ENCODE measurements at regions not wholly inside any gene's neighbourhood (a gene's known extent, or its start where the extent isn't known, plus 50 kb on each side); places are given as distances from the start of the nearest gene placed in this dataset.

DNA sequence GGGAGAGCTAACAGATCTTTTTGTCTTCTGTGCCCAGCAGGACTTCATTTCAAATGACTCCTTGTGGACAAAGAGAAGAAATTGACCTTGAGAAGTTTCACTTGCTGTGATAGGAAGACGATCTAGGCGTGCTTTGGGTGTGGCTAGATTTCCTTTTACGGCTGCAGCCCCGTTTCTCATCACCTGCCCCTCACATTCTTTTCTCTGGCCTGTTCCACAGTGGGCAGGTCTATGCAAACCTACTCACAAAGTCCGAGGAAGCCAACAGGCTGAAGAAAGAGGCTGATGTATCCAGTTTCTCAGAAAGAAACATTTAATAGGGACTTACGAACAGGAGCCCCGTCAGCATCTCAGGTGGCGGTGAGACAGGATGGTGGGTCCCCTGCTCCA lies 231.8 kb downstream of the FGF9 start:
- 1% methylated on average over 8 of the region's 8 CpGs for WGBS (ENCODE audit: insufficient coverage, low coverage, missing lambda C conversion rate)
- ChIA-PET CTCF (ENCODE audit: low intra/inter-chr PET ratio) (no interaction called here), POLR2A (no interaction called here)
- H3K4me1 ChIP-seq (replicated peaks in 1 of 2; ENCODE audit: control insufficient read depth in 2 of 2, insufficient read depth in 2 of 2, low read length in 2 of 2) = no peaks in the 10 kb centered on the region
- ATAC-seq (no peak), DNase-seq (ENCODE audit: extremely low read depth in 1 of 4, low spot score in 3 of 4) (no peak), FAIRE-seq (no peak)
- no peaks in the 10 kb centered on the region for H3K9me3 ChIP-seq (replicated peaks; ENCODE audit: control insufficient read depth, insufficient read depth, low read depth, low read length)
- no peak overlapping the region for H3K4me3 ChIP-seq
- H3K4me2 ChIP-seq (ENCODE audit: insufficient read depth, low read length) = no peak overlapping the region
- H3K27me3 ChIP-seq (ENCODE audit: control insufficient read depth in 2 of 2, insufficient read depth in 2 of 2, low read length in 2 of 2) = 0 out of 5 replicates have a peak, but pooled peaks cover 0 to 2% of the 10 kb centered on the region in 2 experiments
- H3K79me2 ChIP-seq (ENCODE audit: control insufficient read depth, insufficient read depth, low read length) = no peaks in the 10 kb centered on the region
- no peak overlapping the region for H3K9ac ChIP-seq (ENCODE audit: insufficient read depth in 1 of 2, low read depth in 2 of 2, low read length in 2 of 2)
- H3K36me3 ChIP-seq (ENCODE audit: control insufficient read depth, insufficient read depth, low read length) = no peaks in the 10 kb centered on the region
- no peaks in the 10 kb centered on the region for H3K9me1 ChIP-seq (ENCODE audit: control insufficient read depth, insufficient read depth, low read length)
- intact Hi-C loops (cut with micrococcal nuclease) = no loop called here
- TF ChIP-seq HEY1 (CRISPR knock-in tag; IDR thresholded peaks at IDR 0.05; ENCODE audit: borderline replicate concordance) (no peak), ZNF384 (IDR thresholded peaks at IDR 0.05; ENCODE audit: low read depth, low read length) (no peak), TAF7 (tag; IDR thresholded peaks at IDR 0.05) (no peak), TEAD1 (CRISPR knock-in tag; IDR thresholded peaks at IDR 0.05) (no peak), HMBOX1 (IDR thresholded peaks at IDR 0.05) (no peak), ZNF41 (CRISPR knock-in tag; conservative IDR thresholded peaks at IDR 0.05) (no peak), PATZ1 (CRISPR knock-in tag; IDR thresholded peaks at IDR 0.05; ENCODE audit: borderline replicate concordance) (no peak), SMARCC2 (IDR thresholded peaks at IDR 0.05; ENCODE audit: low read depth) (no peak), ATF1 (CRISPR knock-in tag; IDR thresholded peaks at IDR 0.05) (no peak), ATF1 (tag; IDR thresholded peaks at IDR 0.05) (no peak), CBFA2T2 (conservative IDR thresholded peaks at IDR 0.05) (no peak)
- TF ChIP-seq, protein P1, sequence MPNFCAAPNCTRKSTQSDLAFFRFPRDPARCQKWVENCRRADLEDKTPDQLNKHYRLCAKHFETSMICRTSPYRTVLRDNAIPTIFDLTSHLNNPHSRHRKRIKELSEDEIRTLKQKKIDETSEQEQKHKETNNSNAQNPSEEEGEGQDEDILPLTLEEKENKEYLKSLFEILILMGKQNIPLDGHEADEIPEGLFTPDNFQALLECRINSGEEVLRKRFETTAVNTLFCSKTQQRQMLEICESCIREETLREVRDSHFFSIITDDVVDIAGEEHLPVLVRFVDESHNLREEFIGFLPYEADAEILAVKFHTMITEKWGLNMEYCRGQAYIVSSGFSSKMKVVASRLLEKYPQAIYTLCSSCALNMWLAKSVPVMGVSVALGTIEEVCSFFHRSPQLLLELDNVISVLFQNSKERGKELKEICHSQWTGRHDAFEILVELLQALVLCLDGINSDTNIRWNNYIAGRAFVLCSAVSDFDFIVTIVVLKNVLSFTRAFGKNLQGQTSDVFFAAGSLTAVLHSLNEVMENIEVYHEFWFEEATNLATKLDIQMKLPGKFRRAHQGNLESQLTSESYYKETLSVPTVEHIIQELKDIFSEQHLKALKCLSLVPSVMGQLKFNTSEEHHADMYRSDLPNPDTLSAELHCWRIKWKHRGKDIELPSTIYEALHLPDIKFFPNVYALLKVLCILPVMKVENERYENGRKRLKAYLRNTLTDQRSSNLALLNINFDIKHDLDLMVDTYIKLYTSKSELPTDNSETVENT (CRISPR knock-in tag; IDR thresholded peaks at IDR 0.05) = no peak
- no peak overlapping the region for H2AFZ ChIP-seq (ENCODE audit: low read depth, low read length)
- H3K27ac ChIP-seq (ENCODE audit: extremely low read depth, low read depth, low read length) = no peak overlapping the region
- in situ Hi-C loops (cut with MboI) = no loop called here
- BruUV-seq (replicated peaks) = no TSS peak
- H4K20me1 ChIP-seq (replicated peaks; ENCODE audit: control insufficient read depth, insufficient read depth, low read length) = no peaks in the 10 kb centered on the region
